H1 (cell line): ENCODE measurements at regions not wholly inside any gene's neighbourhood (a gene's known extent, or its start where the extent isn't known, plus 50 kb on each side); places are given as distances from the start of the nearest gene placed in this dataset.

ENCODE experiments used
- CBX5 ChIP-seq: fragments of 300-800, 300-1000 bp; sonication (generic); IDR thresholded peaks from 2 replicates; pipeline ENCODE4 v1.7.1; 2016; ENCODE audit warnings: antibody characterized with exemption, low read length, low read depth
- CEBPB ChIP-seq: IDR thresholded peaks from 2 replicates; pipeline ENCODE4 v1.6.1; 2012; ENCODE audit warnings: low read depth, low read length
- CHD7 ChIP-seq: fragments of 300-600 bp; sonication (generic); IDR thresholded peaks from 2 replicates; pipeline ENCODE4 v1.7.1; 2012; ENCODE audit warnings: low read length, moderate library complexity, mild to moderate bottlenecking, inconsistent platforms; ENCODE audit not compliant: insufficient replicate concordance
- CTCF ChIP-seq, 3 experiments: IDR thresholded peaks; 1 replicate in 2 of 3; 2 replicates in 1 of 3; pipeline versions ENCODE4 v1.5.1 to v1.6.1; 2011; ENCODE audit warnings: low read length in 3 of 3, mild to moderate bottlenecking in 3 of 3, inconsistent platforms in 2 of 3, low read depth in 1 of 3, moderate library complexity in 1 of 3; ENCODE audit not compliant: insufficient read depth in 1 of 3; ENCODE audit errors: control extremely low read depth in 1 of 3
- KDM4A ChIP-seq: IDR thresholded peaks from one replicate; pipeline ENCODE4 v1.7.1; 2012; ENCODE audit warnings: low read depth, mild to moderate bottlenecking, moderate library complexity, low read length, inconsistent platforms; ENCODE audit not compliant: severe bottlenecking
- NRF1 ChIP-seq: IDR thresholded peaks from 2 replicates; pipeline ENCODE4 v1.6.1; 2011; ENCODE audit warnings: mild to moderate bottlenecking, low read depth, low read length, improper control_type of control experiment
- RAD21 ChIP-seq, 2 experiments: IDR thresholded peaks in 1 of 2; conservative IDR thresholded peaks in 1 of 2; 2 replicates each; pipeline ENCODE4 v1.6.1; 2011; ENCODE audit warnings: low read depth in 2 of 2, low read length in 2 of 2, improper control_type of control experiment in 1 of 2, inconsistent platforms in 1 of 2, mild to moderate bottlenecking in 1 of 2, moderate library complexity in 1 of 2
- RBBP5 ChIP-seq: IDR thresholded peaks from 2 replicates; pipeline ENCODE4 v1.7.1; 2012; ENCODE audit warnings: low read depth, mild to moderate bottlenecking, inconsistent platforms, low read length, moderate library complexity, borderline replicate concordance
- SIX5 ChIP-seq: IDR thresholded peaks from 2 replicates; pipeline ENCODE4 v1.6.1; 2011; ENCODE audit warnings: mild to moderate bottlenecking, low read depth, low read length
- YY1 ChIP-seq: IDR thresholded peaks from 2 replicates; pipeline ENCODE4 v1.6.1; 2011; ENCODE audit warnings: low read depth, mild to moderate bottlenecking, low read length

GRCh38 chr2:237229905-237230304, 144.2 kb downstream of the COPS8 start (continued):
- TF ChIP-seq CHD7, result no peak
- TF ChIP-seq CBX5, result no peak
- TF ChIP-seq SIX5, result no peak
- no peak for TF ChIP-seq RAD21 (IDR thresholded peaks at IDR 0.05 in 1 of 2, conservative IDR thresholded peaks at IDR 0.05 in 1 of 2; ENCODE audit: low read depth in 2 of 2, low read length in 2 of 2)
- no peak for TF ChIP-seq KDM4A
- no peak for TF ChIP-seq NRF1
- no peak for TF ChIP-seq CTCF (IDR thresholded peaks at IDR 0.05; ENCODE audit: control extremely low read depth in 1 of 3, insufficient read depth in 1 of 3, low read depth in 1 of 3, low read length in 3 of 3)
- TF ChIP-seq YY1, result no peak
- TF ChIP-seq CEBPB, result no peak
- TF ChIP-seq RBBP5, result no peak
